HepG2 (cell line): ENCODE measurements at regions not wholly inside any gene's neighbourhood (a gene's known extent, or its start where the extent isn't known, plus 50 kb on each side); places are given as distances from the start of the nearest gene placed in this dataset.

ENCODE experiments used
- ATAC-seq: fragments of 200-7000 bp; cut with Tn5 transposase; 3 replicates; pipeline ENCODE4 v1.9.1; 2020; ENCODE audit warnings: mild to moderate bottlenecking, moderate library complexity
- BruUV-seq: library from RNA; stranded (reverse); fragments of 400-500 nt; replicated peaks from 2 replicates; lab custom pipeline; 2021; lab: Mats Ljungman, UMichigan
- CTCF ChIA-PET: fragments of 300-600 bp; formaldehyde crosslinking; extraction: SDS; loops from one replicate; lab custom pipeline; 2021; ENCODE audit warnings: low total read pairs, inconsistent platforms, low intra/inter-chr PET ratio; lab: Yijun Ruan, JAX
- POLR2A ChIA-PET: fragments of 350-600 bp; sonication (Branson Sonifier 250); formaldehyde crosslinking; loops from one replicate; lab custom pipeline; 2020; ENCODE audit warnings: antibody characterized with exemption, inconsistent platforms; lab: Yijun Ruan, JAX
- DNase-seq: peaks from one replicate; pipeline ENCODE4 v3.0.0-alpha.2; 2015; ENCODE audit warnings: low spot score
- FAIRE-seq: peaks from 3 replicates; lab custom pipeline; 2011; peaks lifted over from hg19 to GRCh38; lab: Jason Lieb, UNC
- H2AFZ ChIP-seq: one replicate; pipeline ENCODE4 v1.6.1; 2011; ENCODE audit warnings: low read length, inconsistent platforms
- H3K27ac ChIP-seq: fragments of 300-600 bp; 3 replicates; pipeline ENCODE4 v1.8.0; 2011; ENCODE audit warnings: mixed run types, mild to moderate bottlenecking, mixed read lengths, low read length, inconsistent platforms; ENCODE audit not compliant: insufficient read depth; ENCODE audit errors: extremely low read length
- H3K27me3 ChIP-seq, 2 experiments: fragments of 200-600 bp in 1 of 2; 2 replicates in 1 of 2; 3 replicates in 1 of 2; pipeline versions ENCODE4 v1.6.0 to v1.8.0; 2011; ENCODE audit warnings: low read length in 2 of 2, mild to moderate bottlenecking in 2 of 2, moderate library complexity in 2 of 2, inconsistent platforms in 1 of 2; ENCODE audit not compliant: insufficient read depth in 2 of 2, control insufficient read depth in 1 of 2
- H3K36me3 ChIP-seq, 2 experiments: fragments of 200-600 bp in 1 of 2; replicated peaks in 1 of 2; 2 replicates in 1 of 2; 3 replicates in 1 of 2; pipeline versions ENCODE4 v1.5.1 to v1.8.0; 2011; ENCODE audit warnings: low read length in 2 of 2, inconsistent platforms in 1 of 2; ENCODE audit not compliant: insufficient read depth in 2 of 2, control insufficient read depth in 1 of 2
- H3K4me1 ChIP-seq: 2 replicates; pipeline ENCODE4 v1.5.1; 2012; ENCODE audit warnings: low read length, inconsistent platforms; ENCODE audit not compliant: insufficient read depth
- H3K4me2 ChIP-seq: 2 replicates; pipeline ENCODE4 v1.6.0; 2011; ENCODE audit warnings: low read depth, low read length, inconsistent platforms
- H3K4me3 ChIP-seq, 3 experiments: fragments of 200-600 bp in 1 of 3; sonication (generic), shearing (Covaris generic) in 1 of 3; replicated peaks in 1 of 3; 2 replicates each; pipeline ENCODE4 v1.5.1; 2011 to 2016; ENCODE audit warnings: low read length in 3 of 3, inconsistent platforms in 2 of 3, low read depth in 2 of 3, mild to moderate bottlenecking in 2 of 3, control low read depth in 1 of 3, mixed read lengths in 1 of 3; ENCODE audit not compliant: insufficient read depth in 1 of 3
- H3K79me2 ChIP-seq: one replicate; pipeline ENCODE4 v1.6.1; 2011; ENCODE audit warnings: low read length, inconsistent platforms; ENCODE audit not compliant: insufficient read depth
- H3K9ac ChIP-seq: 2 replicates; pipeline ENCODE4 v1.6.0; 2011; ENCODE audit warnings: mild to moderate bottlenecking, low read depth, low read length, inconsistent platforms; ENCODE audit not compliant: insufficient read depth
- H3K9me3 ChIP-seq: 2 replicates; pipeline ENCODE4 v1.5.1; 2012; ENCODE audit warnings: mild to moderate bottlenecking, low read length
- H4K20me1 ChIP-seq: 2 replicates; pipeline ENCODE4 v1.6.0; 2011; ENCODE audit warnings: inconsistent platforms, mild to moderate bottlenecking, low read length, moderate library complexity; ENCODE audit not compliant: insufficient read depth
- GATAD1 ChIP-seq: IDR thresholded peaks from 2 replicates; pipeline ENCODE4 v1.6.1; 2016; ENCODE audit warnings: missing genetic modification reagents, missing compliant biosample characterization
- JUNB ChIP-seq: sonication (generic); formaldehyde crosslinking; IDR thresholded peaks from 2 replicates; pipeline ENCODE4 v1.8.0; 2022; ENCODE audit warnings: missing genetic modification reagents, mild to moderate bottlenecking, borderline replicate concordance
- KAT8 ChIP-seq: IDR thresholded peaks from 2 replicates; pipeline ENCODE4 v1.6.1; 2016; ENCODE audit warnings: missing genetic modification reagents, missing compliant biosample characterization
- NCOA1 ChIP-seq: sonication (generic); formaldehyde crosslinking; IDR thresholded peaks from 2 replicates; pipeline ENCODE4 v1.9.0; 2021; ENCODE audit warnings: missing genetic modification reagents
- SALL1 ChIP-seq: sonication (generic); formaldehyde crosslinking; IDR thresholded peaks from 2 replicates; pipeline ENCODE4 v1.8.0; 2022; ENCODE audit warnings: mild to moderate bottlenecking, missing genetic modification reagents
- SAP130 ChIP-seq: IDR thresholded peaks from 2 replicates; pipeline ENCODE4 v1.6.1; 2016; ENCODE audit warnings: low read depth
- SOX6 ChIP-seq, 2 experiments: fragments of 450-650 bp in 1 of 2; sonication (generic) in 1 of 2; formaldehyde crosslinking in 1 of 2; IDR thresholded peaks; 2 replicates each; pipeline versions ENCODE4 v1.4.0 to v1.6.1; 2017 to 2020; ENCODE audit warnings: antibody characterized with exemption in 1 of 2, mild to moderate bottlenecking in 1 of 2, missing genetic modification reagents in 1 of 2
- SRSF1 ChIP-seq: fragments of 200-400 bp; formaldehyde crosslinking; optimal IDR thresholded peaks from 2 replicates; pipeline ENCODE3; 2017; ENCODE audit warnings: mild to moderate bottlenecking, low read depth, low read length, moderate library complexity
- ZNF10 ChIP-seq: sonication (generic); formaldehyde crosslinking; IDR thresholded peaks from 2 replicates; pipeline ENCODE4 v1.4.0; 2020; ENCODE audit warnings: mild to moderate bottlenecking, low read depth, missing genetic modification reagents, borderline replicate concordance
- ZNF263 ChIP-seq: sonication (generic); formaldehyde crosslinking; IDR thresholded peaks from 2 replicates; pipeline ENCODE4 v1.4.0; 2020; ENCODE audit warnings: missing genetic modification reagents
- ZNF598 ChIP-seq: sonication (generic); formaldehyde crosslinking; IDR thresholded peaks from 2 replicates; pipeline ENCODE4 v1.5.1; 2020; ENCODE audit warnings: mild to moderate bottlenecking, missing genetic modification reagents, borderline replicate concordance
- WGBS: methylation state at CpG from one replicate; pipeline ENCODE4 v1.1.6; 2017; ENCODE audit warnings: low lambda C conversion rate; 5-methylcytosine and 5-hydroxymethylcytosine counted together
- in situ Hi-C: cut with HindIII; loops from 2 replicates; pipeline ENCODE4 v1.10.0; 2017; ENCODE audit warnings: low pct_unique_long_range_greater_than_20kb; ENCODE audit not compliant: extremely low pct_ligation_motif_present
- intact Hi-C: fragments of 100-400 bp; cut with micrococcal nuclease; formaldehyde crosslinking; loops from one replicate; pipeline ENCODE4 v1.10.0; 2022; ENCODE audit not compliant: unreplicated experiment
- TF ChIP-seq, protein P1 (sequence below): IDR thresholded peaks from 2 replicates; pipeline ENCODE4 v1.6.1; 2016; ENCODE audit warnings: missing compliant biosample characterization, missing genetic modification reagents, borderline replicate concordance
- TF ChIP-seq, protein P2 (sequence below): sonication (generic); formaldehyde crosslinking; IDR thresholded peaks from 2 replicates; pipeline ENCODE4 v1.4.0; 2020; ENCODE audit warnings: mild to moderate bottlenecking, missing genetic modification reagents
- TF ChIP-seq, protein P3 (sequence below): sonication (generic); formaldehyde crosslinking; IDR thresholded peaks from 2 replicates; pipeline ENCODE4 v1.4.0; 2020; ENCODE audit warnings: mild to moderate bottlenecking, missing genetic modification reagents, borderline replicate concordance
- TF ChIP-seq, protein P4 (sequence below): sonication (generic); formaldehyde crosslinking; IDR thresholded peaks from 2 replicates; pipeline ENCODE4 v1.5.0; 2020; ENCODE audit warnings: missing genetic modification reagents

DNA sequence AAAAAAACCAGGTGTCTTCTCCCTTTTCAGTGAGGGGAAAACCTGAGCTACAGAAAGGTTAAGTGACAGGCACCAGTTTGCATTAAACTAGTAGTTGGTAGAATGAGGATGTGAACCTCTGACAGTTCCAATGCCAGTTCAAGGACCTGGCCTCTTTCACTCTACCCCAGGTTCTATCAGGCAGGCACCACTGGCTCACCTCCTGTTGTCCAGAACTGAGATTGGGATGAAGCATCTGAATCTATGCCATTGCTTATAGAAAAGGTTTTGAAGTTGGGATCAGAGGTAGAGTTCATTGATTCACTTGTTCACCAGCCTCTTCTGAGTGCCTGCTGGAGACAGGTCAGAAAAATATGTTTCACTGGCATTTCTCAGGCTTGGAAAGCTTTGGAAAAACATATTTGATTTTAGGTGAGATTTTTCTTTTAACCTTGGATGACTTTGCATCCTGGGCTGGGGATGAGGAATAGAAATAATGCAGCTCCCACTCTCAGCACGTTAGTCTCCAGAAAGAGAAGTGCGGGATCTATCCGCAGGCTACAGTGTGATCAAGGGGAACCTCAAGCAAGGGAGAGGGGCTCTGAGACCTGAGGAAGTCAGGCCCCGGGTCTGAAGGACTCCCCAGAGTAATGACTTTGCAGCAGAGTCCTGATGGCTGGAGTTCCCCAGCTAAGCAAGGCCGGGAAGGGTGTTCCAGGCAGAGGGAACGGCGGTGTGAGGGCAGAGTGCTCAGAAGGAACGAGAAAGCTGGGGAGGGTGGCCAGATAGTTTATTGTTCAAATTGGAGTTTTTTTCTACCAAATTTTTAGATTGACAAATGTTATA, 250.3 kb downstream of the MYCN start (continued):
- TF ChIP-seq, protein P1, sequence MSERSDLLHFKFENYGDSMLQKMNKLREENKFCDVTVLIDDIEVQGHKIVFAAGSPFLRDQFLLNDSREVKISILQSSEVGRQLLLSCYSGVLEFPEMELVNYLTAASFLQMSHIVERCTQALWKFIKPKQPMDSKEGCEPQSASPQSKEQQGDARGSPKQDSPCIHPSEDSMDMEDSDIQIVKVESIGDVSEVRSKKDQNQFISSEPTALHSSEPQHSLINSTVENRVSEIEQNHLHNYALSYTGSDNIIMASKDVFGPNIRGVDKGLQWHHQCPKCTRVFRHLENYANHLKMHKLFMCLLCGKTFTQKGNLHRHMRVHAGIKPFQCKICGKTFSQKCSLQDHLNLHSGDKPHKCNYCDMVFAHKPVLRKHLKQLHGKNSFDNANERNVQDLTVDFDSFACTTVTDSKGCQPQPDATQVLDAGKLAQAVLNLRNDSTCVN, result no peak
- TF ChIP-seq, all 625 proteins: peak for 0

DNA sequence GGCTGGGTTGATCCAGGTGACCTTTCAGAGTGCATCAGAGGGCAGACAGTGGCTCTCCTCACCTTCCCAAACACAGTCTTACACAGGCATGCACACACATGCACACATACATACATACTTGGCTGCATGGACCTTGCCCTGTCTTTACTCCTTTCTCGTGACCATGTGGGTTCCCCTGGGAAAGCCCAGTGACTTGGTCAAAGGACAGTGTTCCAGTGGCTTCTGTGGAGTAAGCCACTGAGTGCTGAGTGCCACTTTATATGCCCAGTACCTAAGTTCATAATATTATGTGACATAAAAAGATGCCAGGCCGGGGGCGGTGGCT, 249.4 kb downstream of the MYCN start:
- Histone ChIP-seq H3K9me3 (no peaks in the 10 kb centered on the region), H4K20me1 (no peaks in the 10 kb centered on the region), H3K27ac (no peak overlapping the region), H3K36me3 (no peaks in the 10 kb centered on the region), H3K9ac (no peak overlapping the region), H3K4me1 (peaks cover 3% of the 10 kb centered on the region; the same call in 1 of the 2 replicates), H3K27me3 (no peaks in the 10 kb centered on the region; a peak in 1 of 5 replicates), H2AFZ (no peak overlapping the region), H3K4me3 (no peak overlapping the region), H3K4me2 (no peak overlapping the region), H3K79me2 (no peaks in the 10 kb centered on the region)
- DNase-seq, result no peak
- ATAC-seq, result no peak
- no peak for FAIRE-seq
- POLR2A ChIA-PET, result no interaction called here
- WGBS, result 36% methylated on average over 3 of the region's 3 CpGs
- CTCF ChIA-PET, result no interaction called here
- intact Hi-C loops, result no loop called here
- BruUV-seq, result no TSS peak
- in situ Hi-C loops, result no loop called here
- TF ChIP-seq, protein P2, sequence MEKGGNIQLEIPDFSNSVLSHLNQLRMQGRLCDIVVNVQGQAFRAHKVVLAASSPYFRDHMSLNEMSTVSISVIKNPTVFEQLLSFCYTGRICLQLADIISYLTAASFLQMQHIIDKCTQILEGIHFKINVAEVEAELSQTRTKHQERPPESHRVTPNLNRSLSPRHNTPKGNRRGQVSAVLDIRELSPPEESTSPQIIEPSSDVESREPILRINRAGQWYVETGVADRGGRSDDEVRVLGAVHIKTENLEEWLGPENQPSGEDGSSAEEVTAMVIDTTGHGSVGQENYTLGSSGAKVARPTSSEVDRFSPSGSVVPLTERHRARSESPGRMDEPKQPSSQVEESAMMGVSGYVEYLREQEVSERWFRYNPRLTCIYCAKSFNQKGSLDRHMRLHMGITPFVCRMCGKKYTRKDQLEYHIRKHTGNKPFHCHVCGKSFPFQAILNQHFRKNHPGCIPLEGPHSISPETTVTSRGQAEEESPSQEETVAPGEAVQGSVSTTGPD (CRISPR knock-in tag), result no peak
- TF ChIP-seq JUNB (CRISPR knock-in tag), result no peak
- TF ChIP-seq NCOA1 (CRISPR knock-in tag), result no peak
- TF ChIP-seq, protein P3, sequence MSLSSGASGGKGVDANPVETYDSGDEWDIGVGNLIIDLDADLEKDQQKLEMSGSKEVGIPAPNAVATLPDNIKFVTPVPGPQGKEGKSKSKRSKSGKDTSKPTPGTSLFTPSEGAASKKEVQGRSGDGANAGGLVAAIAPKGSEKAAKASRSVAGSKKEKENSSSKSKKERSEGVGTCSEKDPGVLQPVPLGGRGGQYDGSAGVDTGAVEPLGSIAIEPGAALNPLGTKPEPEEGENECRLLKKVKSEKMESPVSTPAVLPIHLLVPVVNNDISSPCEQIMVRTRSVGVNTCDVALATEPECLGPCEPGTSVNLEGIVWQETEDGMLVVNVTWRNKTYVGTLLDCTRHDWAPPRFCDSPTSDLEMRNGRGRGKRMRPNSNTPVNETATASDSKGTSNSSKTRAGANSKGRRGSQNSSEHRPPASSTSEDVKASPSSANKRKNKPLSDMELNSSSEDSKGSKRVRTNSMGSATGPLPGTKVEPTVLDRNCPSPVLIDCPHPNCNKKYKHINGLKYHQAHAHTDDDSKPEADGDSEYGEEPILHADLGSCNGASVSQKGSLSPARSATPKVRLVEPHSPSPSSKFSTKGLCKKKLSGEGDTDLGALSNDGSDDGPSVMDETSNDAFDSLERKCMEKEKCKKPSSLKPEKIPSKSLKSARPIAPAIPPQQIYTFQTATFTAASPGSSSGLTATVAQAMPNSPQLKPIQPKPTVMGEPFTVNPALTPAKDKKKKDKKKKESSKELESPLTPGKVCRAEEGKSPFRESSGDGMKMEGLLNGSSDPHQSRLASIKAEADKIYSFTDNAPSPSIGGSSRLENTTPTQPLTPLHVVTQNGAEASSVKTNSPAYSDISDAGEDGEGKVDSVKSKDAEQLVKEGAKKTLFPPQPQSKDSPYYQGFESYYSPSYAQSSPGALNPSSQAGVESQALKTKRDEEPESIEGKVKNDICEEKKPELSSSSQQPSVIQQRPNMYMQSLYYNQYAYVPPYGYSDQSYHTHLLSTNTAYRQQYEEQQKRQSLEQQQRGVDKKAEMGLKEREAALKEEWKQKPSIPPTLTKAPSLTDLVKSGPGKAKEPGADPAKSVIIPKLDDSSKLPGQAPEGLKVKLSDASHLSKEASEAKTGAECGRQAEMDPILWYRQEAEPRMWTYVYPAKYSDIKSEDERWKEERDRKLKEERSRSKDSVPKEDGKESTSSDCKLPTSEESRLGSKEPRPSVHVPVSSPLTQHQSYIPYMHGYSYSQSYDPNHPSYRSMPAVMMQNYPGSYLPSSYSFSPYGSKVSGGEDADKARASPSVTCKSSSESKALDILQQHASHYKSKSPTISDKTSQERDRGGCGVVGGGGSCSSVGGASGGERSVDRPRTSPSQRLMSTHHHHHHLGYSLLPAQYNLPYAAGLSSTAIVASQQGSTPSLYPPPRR (CRISPR knock-in tag), result no peak
- no peak for TF ChIP-seq ZNF10 (CRISPR knock-in tag)
- no peak for TF ChIP-seq KAT8 (CRISPR knock-in tag)
- TF ChIP-seq ZNF263 (CRISPR knock-in tag), result no peak
- no peak for TF ChIP-seq SALL1 (CRISPR knock-in tag)
- no peak for TF ChIP-seq SRSF1
- TF ChIP-seq GATAD1, result no peak
- no peak for TF ChIP-seq ZNF598 (CRISPR knock-in tag)
- no peak for TF ChIP-seq SOX6 (IDR thresholded peaks at IDR 0.05)
- TF ChIP-seq SOX6 (CRISPR knock-in tag; IDR thresholded peaks at IDR 0.05), result no peak
- TF ChIP-seq SAP130 (CRISPR knock-in tag), result no peak
- TF ChIP-seq, protein P4, sequence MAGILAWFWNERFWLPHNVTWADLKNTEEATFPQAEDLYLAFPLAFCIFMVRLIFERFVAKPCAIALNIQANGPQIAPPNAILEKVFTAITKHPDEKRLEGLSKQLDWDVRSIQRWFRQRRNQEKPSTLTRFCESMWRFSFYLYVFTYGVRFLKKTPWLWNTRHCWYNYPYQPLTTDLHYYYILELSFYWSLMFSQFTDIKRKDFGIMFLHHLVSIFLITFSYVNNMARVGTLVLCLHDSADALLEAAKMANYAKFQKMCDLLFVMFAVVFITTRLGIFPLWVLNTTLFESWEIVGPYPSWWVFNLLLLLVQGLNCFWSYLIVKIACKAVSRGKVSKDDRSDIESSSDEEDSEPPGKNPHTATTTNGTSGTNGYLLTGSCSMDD, result no peak
